SU-DHL-6 (cell line): ENCODE measurements at regions not wholly inside any gene's neighbourhood (a gene's known extent, or its start where the extent isn't known, plus 50 kb on each side); places are given as distances from the start of the nearest gene placed in this dataset.

Experiments
- EZH2phosphoT487 ChIP-seq: fragments of 200-600 bp; sonication (generic), shearing (Covaris generic); conservative IDR thresholded peaks from 2 replicates; pipeline ENCODE4 v1.6.1; 2018; ENCODE audit warnings: mild to moderate bottlenecking, antibody characterized with exemption, low read length, moderate library complexity, mixed read lengths
- TF ChIP-seq, protein P1 (sequence below): fragments of 200-600 bp; sonication (generic); IDR thresholded peaks from one replicate; pipeline ENCODE4 v1.5.1; 2017; ENCODE audit warnings: antibody characterized with exemption, mild to moderate bottlenecking, low read length, moderate library complexity; ENCODE audit not compliant: insufficient read depth, poor library complexity, severe bottlenecking

- TF ChIP-seq, protein P1, sequence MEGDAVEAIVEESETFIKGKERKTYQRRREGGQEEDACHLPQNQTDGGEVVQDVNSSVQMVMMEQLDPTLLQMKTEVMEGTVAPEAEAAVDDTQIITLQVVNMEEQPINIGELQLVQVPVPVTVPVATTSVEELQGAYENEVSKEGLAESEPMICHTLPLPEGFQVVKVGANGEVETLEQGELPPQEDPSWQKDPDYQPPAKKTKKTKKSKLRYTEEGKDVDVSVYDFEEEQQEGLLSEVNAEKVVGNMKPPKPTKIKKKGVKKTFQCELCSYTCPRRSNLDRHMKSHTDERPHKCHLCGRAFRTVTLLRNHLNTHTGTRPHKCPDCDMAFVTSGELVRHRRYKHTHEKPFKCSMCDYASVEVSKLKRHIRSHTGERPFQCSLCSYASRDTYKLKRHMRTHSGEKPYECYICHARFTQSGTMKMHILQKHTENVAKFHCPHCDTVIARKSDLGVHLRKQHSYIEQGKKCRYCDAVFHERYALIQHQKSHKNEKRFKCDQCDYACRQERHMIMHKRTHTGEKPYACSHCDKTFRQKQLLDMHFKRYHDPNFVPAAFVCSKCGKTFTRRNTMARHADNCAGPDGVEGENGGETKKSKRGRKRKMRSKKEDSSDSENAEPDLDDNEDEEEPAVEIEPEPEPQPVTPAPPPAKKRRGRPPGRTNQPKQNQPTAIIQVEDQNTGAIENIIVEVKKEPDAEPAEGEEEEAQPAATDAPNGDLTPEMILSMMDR: no peak
- TF ChIP-seq EZH2phosphoT487: no peak
Measured at GRCh38 chr6:80457439-80457933, 351.0 kb downstream of the BCKDHB start.
